ENCODE measurements at regions not wholly inside any gene's neighbourhood (a gene's known extent, or its start where the extent isn't known, plus 50 kb on each side); places are given as distances from the start of the nearest gene placed in this dataset.

DNA sequence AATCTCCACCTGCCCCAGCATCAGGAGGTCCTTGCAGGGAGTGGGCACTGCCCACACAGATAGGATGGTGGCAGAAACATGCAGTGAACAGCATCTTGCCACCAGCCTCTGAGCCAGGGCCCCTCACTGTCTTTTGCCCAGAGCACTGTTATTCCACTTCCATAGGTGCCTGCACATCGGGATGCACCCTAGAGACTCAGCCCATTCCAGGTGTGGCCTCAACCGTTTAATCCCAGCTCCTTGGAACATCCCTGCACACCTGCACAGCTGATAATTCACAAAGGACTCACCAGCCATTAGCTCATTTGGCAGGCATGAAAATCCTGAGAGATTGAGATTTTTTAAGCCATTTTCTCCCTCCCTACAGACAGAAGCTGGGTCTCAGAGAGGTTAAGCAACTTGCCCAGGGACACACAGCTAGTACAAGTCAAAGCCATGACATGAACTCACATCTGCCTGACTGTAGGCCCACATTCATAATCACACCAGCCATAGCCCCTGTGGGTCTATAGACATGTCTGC, 116.3 kb downstream of the EFNB1 start:
- Mint-ChIP-seq H3K27ac (no peak overlapping the region), H3K27me3 (ENCODE audit: insufficient read depth) (peaks cover 11% of the 10 kb centered on the region), H3K4me3 (no peak overlapping the region), H3K36me3 (ENCODE audit: low read depth) (no peaks in the 10 kb centered on the region), H3K4me1 (ENCODE audit: low read depth) (peaks cover 7% of the 10 kb centered on the region; the same call in 1 of the 2 replicates), H3K9me3 (no peaks in the 10 kb centered on the region)
- no peak for TF ChIP-seq CTCF (IDR thresholded peaks at IDR 0.05)
- DNase-seq, result no peak

- no peak for TF ChIP-seq CTCF (IDR thresholded peaks at IDR 0.05)
- H3K4me1 Mint-ChIP-seq (ENCODE audit: low read depth), result peaks cover 7% of the 10 kb centered on the region; the same call in 1 of the 2 replicates
- H3K36me3 Mint-ChIP-seq (ENCODE audit: low read depth), result no peaks in the 10 kb centered on the region
- H3K27ac Mint-ChIP-seq, result no peak overlapping the region
- peaks cover 10% of the 10 kb centered on the region for H3K27me3 Mint-ChIP-seq (ENCODE audit: insufficient read depth)
- H3K9me3 Mint-ChIP-seq, result no peaks in the 10 kb centered on the region
- no peak for DNase-seq
- no peak overlapping the region for H3K4me3 Mint-ChIP-seq
These were observed 115.4 kb downstream of the EFNB1 start for GRCh38 chrX:68944211-68944610.

GRCh38 chrX:68942840-68943239, 114.0 kb downstream of the EFNB1 start:
- no peak for DNase-seq
- Mint-ChIP-seq H3K4me3 (no peak overlapping the region), H3K27ac (no peak overlapping the region), H3K9me3 (no peaks in the 10 kb centered on the region), H3K4me1 (ENCODE audit: low read depth) (peaks cover 7% of the 10 kb centered on the region; the same call in 1 of the 2 replicates), H3K27me3 (ENCODE audit: insufficient read depth) (peaks cover 8% of the 10 kb centered on the region), H3K36me3 (ENCODE audit: low read depth) (no peaks in the 10 kb centered on the region)
- no peak for TF ChIP-seq CTCF (IDR thresholded peaks at IDR 0.05)

DNA sequence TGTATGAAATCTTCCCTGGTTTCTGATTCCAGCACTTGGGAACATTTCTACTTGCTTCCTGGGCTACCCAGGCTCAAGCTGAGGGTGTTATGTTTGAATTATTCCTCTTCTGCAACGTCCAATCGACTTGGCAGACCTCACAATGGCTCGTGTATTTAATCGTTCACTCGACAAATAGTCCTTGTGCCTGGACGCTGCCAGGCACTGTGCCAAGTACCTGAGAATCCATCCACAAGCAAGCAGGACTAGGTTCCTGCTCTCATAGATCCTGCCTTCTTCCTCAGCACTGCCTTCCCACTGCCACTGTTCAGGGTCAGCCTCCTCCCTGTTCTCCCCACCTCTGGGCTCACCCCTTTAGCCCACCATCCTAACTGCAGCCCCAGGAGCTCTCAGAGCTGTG, 113.3 kb downstream of the EFNB1 start:
- H3K9me3 Mint-ChIP-seq, result no peaks in the 10 kb centered on the region
- H3K36me3 Mint-ChIP-seq (ENCODE audit: low read depth), result no peaks in the 10 kb centered on the region
- peaks cover 8% of the 10 kb centered on the region for H3K27me3 Mint-ChIP-seq (ENCODE audit: insufficient read depth)
- H3K4me1 Mint-ChIP-seq (ENCODE audit: low read depth), result peaks cover 7% of the 10 kb centered on the region; the same call in 1 of the 2 replicates
- TF ChIP-seq CTCF (IDR thresholded peaks at IDR 0.05), result no peak
- DNase-seq, result no peak
- no peak overlapping the region for H3K27ac Mint-ChIP-seq
- H3K4me3 Mint-ChIP-seq, result no peak overlapping the region

- H3K4me1 Mint-ChIP-seq (ENCODE audit: low read depth), result peaks cover 7% of the 10 kb centered on the region; the same call in 1 of the 2 replicates
- H3K9me3 Mint-ChIP-seq, result no peaks in the 10 kb centered on the region
- no peak for DNase-seq
- no peak for TF ChIP-seq CTCF (IDR thresholded peaks at IDR 0.05)
- H3K36me3 Mint-ChIP-seq (ENCODE audit: low read depth), result no peaks in the 10 kb centered on the region
- H3K27ac Mint-ChIP-seq, result no peak overlapping the region
- no peak overlapping the region for H3K4me3 Mint-ChIP-seq
- H3K27me3 Mint-ChIP-seq (ENCODE audit: insufficient read depth), result peaks cover 4% of the 10 kb centered on the region
These were observed 112.6 kb downstream of the EFNB1 start for GRCh38 chrX:68941385-68941952.

Data from HFFc6 (cell line).